GM19351 (cell line): ENCODE measurements at regions not wholly inside any gene's neighbourhood (a gene's known extent, or its start where the extent isn't known, plus 50 kb on each side); places are given as distances from the start of the nearest gene placed in this dataset.

ENCODE experiments used
- ATAC-seq: cut with Tn5 transposase; IDR thresholded peaks from one replicate; pipeline ENCODE4 v1.9.1; 2021; ENCODE audit warnings: mild to moderate bottlenecking, moderate library complexity; ENCODE audit not compliant: unreplicated experiment

DNA sequence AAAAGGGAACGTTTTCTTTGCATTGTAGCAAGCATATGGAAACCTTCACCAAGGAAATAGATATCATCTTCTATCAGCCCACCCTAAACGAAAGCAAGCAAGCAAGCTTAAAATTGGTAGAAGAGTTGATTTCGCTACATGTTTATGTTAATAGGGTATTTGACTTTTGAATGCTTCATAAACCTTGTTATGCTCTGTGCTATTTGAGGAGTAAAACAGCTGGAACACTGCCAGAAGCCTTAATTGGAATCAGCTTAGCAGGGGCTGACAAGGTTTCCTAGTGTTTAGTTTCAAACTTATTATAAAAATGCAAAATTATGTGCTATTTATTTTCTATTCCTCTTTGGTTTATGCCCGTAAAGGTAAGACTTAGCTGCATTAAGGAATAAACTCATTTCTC is 70.6 kb upstream of the LINC00305 start:
- no peak for ATAC-seq

DNA sequence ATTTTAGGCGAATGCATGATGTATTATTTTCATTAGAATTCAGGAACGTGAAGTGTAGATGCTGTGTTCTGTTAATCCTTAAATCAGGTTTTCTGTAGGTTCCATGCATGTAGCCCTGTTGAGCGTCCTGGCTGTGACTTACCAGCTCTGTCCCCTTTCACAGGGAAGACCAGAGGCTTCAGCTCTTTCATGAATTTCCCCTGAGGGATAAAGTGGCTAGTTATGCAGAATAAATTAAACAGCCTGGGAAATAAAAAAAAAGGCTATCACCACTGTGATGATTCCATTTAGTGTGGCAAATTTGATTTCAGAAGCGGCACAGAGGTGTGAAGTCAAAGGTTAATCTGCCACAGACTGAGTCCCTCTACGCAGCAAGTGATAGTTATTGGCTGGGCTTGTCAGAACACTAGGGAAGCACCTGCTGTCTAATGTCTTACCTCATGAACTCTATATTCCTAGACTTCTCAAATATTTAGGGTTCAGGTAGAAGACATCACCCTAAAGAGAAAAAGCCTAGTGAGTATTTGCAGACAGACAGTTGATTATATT is 61.6 kb upstream of the LINC00305 start:
- ATAC-seq = no peak

GRCh38 chr18:64208516-64208915 is 59.6 kb upstream of the LINC00305 start:
- ATAC-seq = no peak

- ATAC-seq = no peak
These were observed 58.9 kb upstream of the LINC00305 start for GRCh38 chr18:64207820-64208219.

- peak; percentile 41 for ATAC-seq
These were observed 54.4 kb upstream of the LINC00305 start for GRCh38 chr18:64203295-64203694.

GRCh38 chr18:64202863-64203262 is 54.0 kb upstream of the LINC00305 start:
- peak; percentile 29 for ATAC-seq

- ATAC-seq = peak; percentile 80
These were observed 53.4 kb upstream of the LINC00305 start for GRCh38 chr18:64202210-64202836.

GRCh38 chr18:64201781-64202180 is 52.9 kb upstream of the LINC00305 start:
- no peak for ATAC-seq

GRCh38 chr18:64199581-64199980 is 50.7 kb upstream of the LINC00305 start:
- ATAC-seq = no peak
